Activated CD4-positive, alpha-beta T cell treated with anti-CD3 and anti-CD28 coated beads, Interleukin-10, Interleukin-2, amounts not matched to agents 100 ng/mL and 50 ng/mL, durations not matched to agents 16 hours and 8 hours (primary cell): ENCODE measurements at regions not wholly inside any gene's neighbourhood (a gene's known extent, or its start where the extent isn't known, plus 50 kb on each side); places are given as distances from the start of the nearest gene placed in this dataset.
"Not testable (repeated sequence)": the region's sequence is repeated elsewhere in the genome, so short reads cannot be mapped to it uniquely, and the experiment has no call there.

ENCODE experiments used
- DNase-seq: peaks from one replicate; pipeline ENCODE4 v3.0.0-alpha.2; 2020

DNA sequence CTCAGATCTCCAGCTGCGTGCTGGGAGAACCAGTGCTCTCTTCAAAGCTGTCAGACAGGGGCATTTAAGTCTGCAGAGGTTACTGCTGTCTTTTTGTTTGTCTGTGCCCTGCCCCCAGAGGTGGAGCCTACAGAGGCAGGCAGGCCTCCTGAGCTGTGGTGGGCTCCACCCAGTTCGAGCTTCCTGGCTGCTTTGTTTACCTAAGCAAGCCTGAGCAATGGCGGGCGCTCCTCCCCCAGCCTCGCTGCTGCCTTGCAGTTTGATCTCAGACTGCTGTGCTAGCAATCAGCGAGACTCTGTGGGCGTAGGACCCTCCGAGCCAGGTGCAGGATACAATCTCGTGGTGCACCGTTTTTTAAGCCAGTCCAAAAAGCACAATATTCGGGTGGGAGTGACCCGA, 864.4 kb downstream of the GBE1 start:
- DNase-seq, result not testable (repeated sequence)

DNA sequence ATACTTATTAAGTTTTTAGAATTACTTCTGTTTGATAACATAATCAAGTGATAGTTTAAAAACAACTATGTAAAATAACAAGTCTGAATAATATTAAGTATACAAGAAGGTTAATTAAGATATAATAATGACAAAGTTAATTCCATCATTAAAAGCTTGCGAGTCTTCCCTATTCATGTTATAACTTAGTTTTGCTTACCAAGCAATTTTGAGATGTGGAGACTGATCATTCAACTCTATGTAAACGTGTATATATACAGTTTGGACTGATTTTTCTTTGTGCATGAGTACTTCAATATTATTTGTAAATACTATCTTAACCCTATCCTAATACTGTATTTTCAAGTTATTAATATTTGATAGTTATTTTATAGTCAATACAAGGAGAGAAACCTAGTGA, 870.9 kb downstream of the GBE1 start:
- DNase-seq, result no peak

DNA sequence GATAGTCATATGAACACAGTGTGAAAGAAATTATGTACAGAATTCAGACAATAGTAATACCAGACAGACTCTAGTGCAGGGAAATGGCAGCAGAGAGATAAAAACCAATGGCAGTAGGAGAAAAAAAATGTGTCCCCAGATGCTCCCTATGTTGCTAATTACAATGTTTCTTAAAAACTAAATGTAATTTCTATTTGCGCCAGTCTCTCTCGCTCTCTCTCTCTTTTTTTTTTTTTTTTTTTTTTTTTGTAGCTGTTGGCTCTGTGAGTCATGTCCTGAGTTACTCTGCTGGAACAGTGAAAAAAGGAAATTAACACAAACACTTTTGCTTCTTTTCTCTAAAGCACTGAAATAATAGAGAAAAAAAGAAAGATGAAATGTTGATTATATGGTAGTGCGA, 871.9 kb downstream of the GBE1 start:
- no peak for DNase-seq

DNA sequence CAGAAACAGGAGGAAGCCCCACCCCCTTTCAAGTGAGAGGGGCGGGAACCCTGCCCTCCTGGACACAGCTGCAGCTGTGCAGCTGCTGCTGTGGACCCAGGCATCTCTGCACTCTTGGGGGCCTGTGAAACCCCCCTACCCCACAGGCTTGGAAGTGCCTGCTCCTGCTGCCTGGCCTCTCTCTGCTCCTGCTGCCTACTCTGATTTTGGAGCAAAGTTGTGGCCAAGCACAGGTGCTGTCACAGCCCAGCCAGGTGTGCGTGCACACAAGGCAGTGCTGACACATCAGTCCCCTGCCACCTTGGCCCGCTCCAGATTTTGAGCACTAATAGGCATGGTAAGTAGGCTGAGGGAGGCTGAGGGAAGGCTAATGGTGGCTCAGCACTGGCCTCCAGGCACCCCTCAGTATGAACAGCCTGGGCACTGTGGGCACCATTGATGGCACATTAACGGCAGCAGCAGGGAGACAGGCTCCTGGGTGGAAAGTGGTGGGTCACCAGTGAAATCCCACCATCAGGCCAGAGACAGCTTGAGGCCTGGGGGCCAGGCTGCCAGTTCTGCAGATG, 890.9 kb downstream of the GBE1 start:
- DNase-seq, result no peak

DNA sequence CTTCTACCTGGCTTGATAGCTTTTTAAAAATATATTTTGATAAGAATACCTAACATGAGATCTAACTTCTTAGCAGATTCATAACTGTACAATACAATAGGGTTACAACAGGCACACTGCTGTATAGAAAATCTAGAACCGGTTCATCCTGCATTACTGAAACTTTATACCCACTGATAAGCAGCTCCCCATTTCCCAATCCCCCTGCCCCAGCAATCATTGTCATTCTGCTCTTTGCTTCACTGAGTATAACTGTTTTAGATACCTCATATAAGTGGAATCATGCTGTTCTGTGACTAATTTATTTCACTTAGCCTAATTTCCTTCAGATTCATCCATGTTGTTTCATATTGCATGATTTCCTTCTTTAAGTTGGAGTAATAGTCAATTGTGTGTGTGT, 906.0 kb downstream of the GBE1 start:
- no peak for DNase-seq

DNA sequence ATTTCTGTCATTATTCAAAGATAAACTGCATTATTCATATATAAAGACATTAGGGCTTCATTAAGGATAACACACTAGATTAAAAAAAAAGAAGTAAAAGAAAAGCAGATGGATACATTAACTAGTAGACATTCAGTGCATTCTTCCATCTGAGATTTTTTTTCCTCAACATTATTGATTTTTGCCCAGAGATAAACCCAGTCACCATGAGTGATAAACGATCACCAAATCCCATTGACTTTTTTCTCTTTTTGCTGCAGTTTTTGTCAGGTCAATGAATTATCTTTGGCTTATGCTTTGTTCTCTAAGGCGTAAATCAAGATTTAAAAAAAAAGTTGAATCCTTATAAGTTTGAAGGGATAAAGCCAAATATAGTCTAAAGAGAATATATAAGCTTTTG, 925.0 kb downstream of the GBE1 start:
- DNase-seq, result no peak

DNA sequence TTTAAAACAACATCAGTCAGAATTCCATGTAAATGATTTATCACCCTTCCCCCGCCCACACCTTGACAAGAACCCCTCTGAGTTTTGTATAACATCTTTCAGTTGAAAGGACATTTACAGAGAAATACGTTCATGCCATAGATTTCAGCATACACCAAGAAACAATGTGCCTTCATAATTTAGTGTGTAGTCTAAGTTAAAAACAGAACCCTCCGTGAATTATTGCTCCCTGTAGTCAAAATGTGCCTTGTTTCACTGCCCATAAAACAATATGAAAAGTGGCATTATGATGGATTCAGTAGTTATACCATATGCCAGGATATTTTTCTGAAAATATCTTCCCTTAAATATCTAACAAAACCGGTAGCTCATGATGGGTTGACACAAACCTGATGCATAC, 953.9 kb downstream of the GBE1 start:
- DNase-seq, result no peak

DNA sequence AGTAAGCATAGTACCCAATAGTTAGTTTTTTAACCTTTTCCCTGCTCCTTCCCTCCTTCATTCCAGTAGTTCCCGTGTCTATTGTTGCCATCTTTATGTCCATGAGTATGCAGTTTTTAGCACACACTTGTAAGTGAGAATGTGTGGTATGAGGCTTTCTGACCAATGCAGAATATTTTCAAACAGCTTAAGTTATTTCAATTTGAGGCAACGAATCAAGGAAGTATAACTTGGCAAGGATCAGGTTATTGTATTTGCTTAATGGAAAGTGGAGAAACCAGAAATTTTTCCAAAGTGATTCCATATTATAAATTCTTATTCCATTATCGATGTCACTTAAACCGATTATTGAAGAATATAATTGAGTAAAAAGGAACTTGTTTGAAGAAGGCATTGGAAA, 954.8 kb downstream of the GBE1 start:
- no peak for DNase-seq

DNA sequence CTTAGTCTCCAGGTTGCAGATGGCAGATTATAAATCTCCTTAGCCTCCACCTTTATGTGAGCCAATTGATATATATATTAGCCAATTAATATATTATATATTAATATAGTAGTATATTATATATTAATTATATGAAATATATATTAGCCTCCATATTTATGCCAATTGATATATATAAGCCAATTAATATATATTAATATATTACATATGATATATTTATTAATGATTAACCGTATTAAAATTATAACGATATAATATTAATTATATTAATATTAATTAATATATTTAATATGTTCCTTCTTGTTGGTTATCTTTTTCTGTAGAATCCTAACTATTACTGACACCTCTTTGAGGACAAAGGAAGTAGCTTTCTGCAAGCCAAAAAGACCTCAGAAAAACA, 972.5 kb downstream of the GBE1 start:
- DNase-seq, result no peak

DNA sequence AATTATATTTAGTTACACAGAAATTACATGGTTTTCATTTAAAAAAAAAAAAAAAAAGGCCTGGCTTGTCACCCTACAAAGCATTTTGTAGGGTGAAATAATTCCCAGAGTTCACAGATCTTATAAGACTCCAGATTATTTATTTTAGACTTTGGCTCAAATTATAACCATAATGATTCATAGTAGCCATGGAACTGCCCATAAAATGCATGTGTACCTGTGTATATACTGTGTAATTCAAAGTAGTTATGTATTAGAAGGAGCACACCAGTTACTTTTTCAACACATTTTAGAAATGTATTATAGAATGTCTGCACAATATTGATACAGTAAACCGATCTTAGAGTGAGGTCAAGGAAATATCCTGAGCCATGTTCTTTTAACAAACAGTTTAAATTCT, 975.6 kb downstream of the GBE1 start:
- DNase-seq, result no peak

DNA sequence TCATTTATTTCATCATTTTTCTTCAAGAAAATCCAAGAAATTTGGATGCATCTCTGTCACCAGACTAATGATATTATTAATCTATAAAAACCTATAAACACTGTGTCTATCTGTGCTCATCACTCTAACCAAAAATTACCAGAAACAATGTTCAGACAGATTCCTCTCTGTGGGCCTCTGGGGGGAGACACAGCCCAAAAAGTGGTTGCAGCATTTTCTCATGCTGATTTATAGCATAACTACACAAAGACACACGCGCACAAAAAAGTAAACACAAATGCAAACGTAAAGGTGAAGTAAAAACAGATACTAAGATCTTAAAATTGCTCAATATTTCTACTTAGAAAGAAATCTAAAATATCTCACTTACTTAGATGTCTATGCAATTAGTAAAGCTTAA, 976.0 kb downstream of the GBE1 start:
- no peak for DNase-seq

DNA sequence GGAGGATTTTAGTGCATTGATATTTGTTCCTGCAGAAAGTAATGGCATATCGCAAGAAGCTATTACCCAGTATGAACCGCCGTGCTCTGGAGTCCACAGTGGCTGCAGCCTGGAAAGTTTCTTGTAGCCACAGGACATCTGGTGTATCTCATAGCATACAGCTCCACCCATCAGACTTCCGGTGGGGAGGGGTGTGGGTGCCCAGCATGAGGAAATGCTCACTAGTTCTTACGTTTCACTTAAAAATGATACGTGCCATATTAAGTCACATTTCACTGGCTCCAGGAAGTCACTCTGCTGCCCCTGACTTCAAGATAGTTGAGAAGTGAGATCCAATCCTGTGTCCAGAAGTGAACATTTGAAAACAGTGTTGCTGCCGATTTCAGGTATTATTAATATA, 990.4 kb downstream of the GBE1 start:
- DNase-seq, result no peak

DNA sequence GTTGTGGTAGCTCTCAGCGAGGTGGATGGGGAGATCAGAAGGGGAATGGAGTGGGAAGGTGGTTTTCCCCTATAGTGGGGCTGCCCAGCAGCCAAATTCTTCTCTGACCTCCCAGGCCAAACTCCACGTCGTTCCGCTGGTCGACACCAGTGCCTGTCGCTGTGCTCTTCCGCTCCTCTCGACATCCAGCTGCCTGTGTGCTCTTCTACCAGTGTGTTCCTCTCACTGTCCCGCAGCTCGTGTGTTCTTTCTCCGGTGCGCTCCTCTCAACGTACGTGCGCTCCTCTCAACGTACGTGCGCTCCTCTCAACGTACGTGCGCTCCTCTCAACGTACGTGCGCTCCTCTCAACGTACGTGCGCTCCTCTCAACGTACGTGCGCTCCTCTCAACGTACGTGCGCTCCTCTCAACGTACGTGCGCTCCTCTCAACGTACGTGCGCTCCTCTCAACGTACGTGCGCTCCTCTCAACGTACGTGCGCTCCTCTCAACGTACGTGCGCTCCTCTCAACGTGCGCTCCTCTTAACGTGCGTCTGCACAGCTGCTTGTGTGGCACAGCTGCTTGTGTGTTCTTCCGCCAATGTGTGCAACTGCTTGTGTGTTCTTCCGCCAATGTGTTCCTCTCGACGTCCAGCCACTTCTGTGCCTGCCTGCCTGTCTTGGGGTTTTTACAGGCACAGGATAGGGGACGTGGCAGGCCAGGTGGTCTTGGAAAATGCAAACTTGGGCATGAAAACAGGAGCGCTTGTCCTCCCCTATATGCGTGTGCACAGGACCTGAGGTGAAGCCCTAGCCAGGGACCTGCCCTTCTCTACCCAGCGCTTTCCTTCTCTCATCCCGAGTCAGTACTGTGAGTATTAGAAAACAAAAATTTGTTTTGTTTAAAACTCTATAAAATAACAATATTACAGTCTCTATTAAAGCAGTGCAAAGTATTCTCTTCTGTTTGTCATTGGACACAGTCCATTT, 991.1 kb downstream of the GBE1 start:
- no peak for DNase-seq

DNA sequence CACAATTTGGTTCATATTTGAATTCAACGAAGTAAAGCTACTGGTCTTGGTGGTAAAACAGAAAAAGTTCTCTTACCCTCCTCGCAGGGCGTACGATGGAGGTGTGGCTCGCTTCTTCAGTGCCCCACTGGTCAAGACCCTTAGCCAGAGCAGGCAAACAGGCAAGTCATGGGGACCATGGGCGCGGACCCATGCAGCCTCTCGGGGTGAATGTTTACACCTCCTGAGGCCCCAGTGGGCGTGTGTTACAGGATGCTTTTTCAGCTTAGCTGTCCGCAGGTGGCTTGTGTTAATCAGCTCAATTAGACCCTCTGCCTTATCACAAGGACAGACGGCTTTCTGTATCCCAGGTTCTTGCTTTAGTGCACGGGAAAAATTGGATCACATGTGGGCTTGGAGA, 991.8 kb downstream of the GBE1 start:
- no peak for DNase-seq

DNA sequence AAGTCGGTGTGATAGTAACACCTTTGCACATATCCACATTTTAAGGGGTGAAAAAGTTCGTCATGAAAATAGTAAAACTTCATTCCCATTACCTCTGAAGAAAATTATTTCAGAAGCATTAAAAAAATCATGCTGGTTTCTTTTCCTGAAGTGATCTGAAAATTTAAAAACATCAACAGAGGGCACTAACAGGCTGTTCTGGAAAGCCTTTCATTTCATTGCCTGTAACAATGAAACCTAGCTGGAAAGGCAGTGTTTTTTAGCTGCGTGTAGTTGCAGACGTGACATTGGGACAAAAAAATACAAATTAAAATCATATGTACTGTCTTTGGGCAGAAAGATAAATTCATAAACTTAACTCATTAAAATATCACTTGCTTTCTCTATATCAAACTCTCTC, 993.8 kb downstream of the GBE1 start:
- no peak for DNase-seq

DNA sequence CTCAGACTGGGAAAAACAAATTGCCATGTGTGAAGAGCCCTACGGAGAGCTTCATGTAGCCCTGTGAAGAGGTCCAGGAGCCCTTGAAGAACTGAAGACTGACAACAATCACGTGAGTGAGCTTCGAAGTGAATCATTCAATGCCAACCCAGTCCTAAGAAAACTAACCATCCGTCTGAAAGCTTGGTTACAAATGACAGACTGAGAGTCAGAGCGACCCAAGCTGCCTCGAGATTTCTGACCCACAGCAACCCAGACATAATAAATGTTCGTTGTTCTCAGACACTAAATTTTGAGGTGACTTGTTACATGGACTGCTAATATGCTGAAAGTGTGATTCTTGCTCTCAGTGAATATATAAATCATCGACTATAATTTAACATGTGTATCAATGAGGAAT, 987.2 kb upstream of the ROBO1 start:
- no peak for DNase-seq

DNA sequence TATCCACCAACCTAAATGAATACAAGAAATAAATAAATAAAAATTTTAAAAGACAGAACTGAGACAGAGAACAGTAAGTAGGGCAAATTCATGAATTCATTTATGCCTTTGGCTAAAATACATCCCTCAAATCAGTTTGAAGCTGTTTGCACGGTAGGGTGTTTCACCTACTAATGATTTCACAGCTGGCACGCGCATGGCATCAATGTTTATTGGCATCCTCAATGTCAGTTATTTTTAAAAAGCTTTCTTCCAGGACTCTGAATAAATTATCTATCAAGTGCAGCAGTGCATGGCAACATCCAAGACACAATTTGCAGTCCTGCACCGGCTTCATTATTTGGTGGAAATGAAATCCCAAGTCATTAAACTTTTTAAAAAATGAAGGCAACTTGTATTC, 985.2 kb upstream of the ROBO1 start:
- no peak for DNase-seq

DNA sequence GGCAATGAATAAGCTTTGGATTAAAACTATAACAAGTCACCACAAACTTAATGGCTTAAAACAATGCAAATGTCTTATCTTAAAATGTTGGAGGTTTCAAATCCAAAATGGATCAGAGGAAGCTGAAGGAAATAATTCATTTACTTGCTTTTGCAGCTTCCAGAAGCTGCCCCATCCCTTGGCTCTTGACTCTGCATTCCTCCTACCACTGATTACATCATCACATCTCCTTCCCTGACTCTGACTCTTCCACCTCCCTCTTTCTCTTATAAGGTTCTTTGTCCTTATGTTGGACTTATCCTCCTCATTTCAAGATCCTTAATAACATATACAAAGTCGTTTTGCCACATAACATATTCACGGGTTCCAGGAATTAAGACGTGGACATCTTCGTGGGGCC, 982.8 kb upstream of the ROBO1 start:
- no peak for DNase-seq

DNA sequence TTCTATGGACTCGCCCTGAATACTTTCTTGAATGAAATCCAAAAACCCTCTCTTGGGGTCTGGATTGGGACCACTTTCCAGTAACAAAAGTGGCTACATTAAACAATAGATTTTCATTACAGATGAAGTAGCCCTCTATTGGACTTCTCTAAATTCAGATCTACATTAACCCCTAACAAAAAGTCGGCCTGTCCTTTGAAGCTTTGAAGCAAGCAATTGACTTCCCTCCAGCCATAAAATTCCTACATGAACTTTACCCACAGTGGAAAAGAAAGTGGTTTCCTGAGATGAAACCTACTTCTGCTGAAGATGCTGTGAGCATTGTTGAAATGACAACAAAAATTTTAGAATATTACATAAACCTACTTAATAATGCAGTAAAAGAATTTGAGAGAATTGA, 967.1 kb upstream of the ROBO1 start:
- no peak for DNase-seq

DNA sequence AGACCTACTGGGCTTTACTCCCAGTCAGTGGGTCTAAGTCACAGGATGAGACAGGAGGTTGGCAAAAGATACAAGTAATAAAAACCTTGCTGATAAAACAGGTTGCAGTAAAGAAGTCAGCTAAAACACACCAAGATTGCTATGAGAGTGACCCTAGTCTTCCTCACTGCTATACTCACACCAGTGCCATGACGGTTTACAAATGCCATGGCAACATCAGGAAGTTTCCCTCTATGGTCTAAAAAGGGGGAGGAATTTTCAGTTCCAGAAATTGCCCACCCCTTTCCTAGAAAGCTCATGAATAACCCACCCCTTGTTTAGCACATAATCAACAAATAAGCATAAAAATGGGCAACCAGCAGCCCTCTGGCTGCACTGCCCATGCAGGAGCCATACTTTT, 966.7 kb upstream of the ROBO1 start:
- no peak for DNase-seq

DNA sequence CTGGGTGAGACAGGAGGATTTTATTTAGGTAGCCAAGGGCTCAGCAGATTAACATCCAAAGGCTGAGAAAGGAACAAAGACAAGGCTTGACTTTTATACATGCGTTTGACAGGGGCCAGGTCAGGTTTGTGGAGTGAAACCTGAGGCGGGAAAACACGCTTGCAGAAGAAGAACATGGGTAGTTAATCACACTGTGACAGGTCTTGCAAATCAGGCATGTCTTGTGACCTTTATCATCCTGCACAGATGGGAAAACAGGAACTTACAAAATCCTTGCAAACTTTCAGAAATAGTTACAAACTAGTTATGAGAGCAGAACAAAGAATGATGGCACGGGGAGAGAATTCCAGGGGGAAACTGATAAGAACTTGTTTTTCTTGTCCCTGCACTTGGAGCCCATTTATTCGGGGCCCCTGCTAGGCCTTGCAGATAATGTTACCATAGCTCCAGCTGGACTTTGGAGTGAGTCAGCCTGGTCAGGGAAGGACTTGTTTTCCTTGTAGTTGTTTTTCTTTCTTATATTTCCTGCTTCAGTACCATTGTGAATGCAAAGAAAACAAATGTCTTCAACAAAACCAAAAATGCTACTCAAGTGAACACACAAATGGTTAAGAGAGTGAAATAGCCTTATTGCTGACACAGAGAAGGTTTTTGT, 965.9 kb upstream of the ROBO1 start:
- DNase-seq, result no peak

DNA sequence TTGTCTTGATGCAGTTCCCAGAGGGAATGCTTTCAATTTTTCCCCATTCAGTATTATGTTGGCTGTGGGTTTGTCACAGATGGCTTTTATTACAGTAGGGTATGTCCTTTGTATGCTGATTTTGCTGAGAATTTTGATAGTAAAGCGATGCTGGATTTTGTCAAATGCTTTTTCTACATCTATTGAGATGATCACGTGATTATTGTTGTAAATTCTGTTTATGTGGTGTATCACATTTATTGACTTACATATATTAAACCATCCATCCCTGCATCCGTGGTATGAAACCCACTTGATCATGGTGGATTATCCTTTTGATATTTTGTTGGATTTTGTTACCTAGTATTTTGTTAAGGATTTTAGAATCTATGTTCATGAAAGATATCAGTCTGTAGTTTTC, 959.8 kb upstream of the ROBO1 start:
- not testable (repeated sequence) for DNase-seq

DNA sequence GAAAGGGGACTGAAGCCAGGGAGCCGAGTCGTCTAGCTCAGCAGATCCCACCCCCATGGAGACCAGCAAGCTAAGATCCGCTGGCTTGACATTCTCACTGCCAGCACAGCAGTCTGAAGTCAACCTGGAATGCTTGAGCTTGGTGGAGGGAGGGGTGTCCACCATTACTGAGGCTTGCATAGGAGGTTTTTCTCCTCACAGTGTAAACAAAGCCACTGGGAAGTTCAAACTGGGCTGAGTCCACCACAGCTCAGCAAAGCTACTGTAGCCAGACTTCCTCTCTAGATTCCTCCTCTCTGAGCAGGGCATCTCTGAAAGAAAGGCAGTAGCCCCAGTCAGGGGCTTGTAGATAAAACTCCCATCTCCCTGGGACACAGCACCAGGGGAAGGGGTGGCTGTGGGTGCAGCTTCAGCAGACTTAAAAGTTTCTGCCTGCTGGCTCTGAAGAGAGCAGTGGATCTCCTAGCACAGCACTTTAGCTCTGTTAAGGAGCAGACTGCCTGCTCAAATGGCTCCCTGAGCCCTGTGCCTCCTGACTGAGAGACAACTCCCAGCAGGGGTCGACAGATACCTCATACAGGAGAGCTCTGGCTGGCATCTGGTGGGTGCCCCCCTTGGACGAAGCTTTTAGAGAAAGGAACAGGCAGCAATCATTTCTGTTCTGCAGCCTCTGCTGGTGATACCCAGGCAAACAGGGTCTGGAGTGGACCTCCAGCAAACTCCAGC, 942.0 kb upstream of the ROBO1 start:
- DNase-seq, result not testable (repeated sequence)

DNA sequence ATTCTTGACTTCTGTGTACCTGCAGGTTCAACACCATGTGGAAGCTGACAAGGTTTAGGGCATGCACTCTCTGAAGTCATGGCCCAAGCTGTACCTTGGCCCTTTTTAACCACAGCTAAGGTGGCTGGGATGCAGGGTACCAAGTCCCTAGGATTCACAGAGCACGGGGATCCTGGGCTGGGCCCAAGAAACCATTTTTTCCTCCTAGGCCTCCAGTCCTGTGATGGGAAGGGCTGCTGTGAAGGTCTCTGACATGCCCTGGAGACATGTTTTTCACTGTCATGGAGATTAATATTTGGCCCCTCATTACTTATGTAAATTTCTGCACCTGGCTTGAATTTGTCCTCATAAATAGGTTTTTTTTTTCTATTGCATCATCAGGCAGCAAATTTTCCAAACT, 937.5 kb upstream of the ROBO1 start:
- DNase-seq, result no peak
